Ishikawa (cell line): ENCODE measurements at regions not wholly inside any gene's neighbourhood (a gene's known extent, or its start where the extent isn't known, plus 50 kb on each side); places are given as distances from the start of the nearest gene placed in this dataset.

Source experiments
- CEBPB ChIP-seq: IDR thresholded peaks from 2 replicates; pipeline ENCODE4 v1.6.1; 2012
- CREB1 ChIP-seq: IDR thresholded peaks from 2 replicates; pipeline ENCODE4 v1.6.1; 2012; ENCODE audit warnings: low read depth
- EGR1 ChIP-seq: IDR thresholded peaks from 2 replicates; pipeline ENCODE4 v1.6.1; 2012
- EP300 ChIP-seq: IDR thresholded peaks from 2 replicates; pipeline ENCODE4 v1.6.1; 2012; ENCODE audit warnings: borderline replicate concordance
- FOXM1 ChIP-seq: IDR thresholded peaks from 2 replicates; pipeline ENCODE4 v1.6.1; 2012; ENCODE audit warnings: low read depth, borderline replicate concordance
- NFIC ChIP-seq: IDR thresholded peaks from 2 replicates; pipeline ENCODE4 v1.6.1; 2012
- RAD21 ChIP-seq: IDR thresholded peaks from 2 replicates; pipeline ENCODE4 v1.6.1; 2012; ENCODE audit warnings: low read depth
- TAF1 ChIP-seq: IDR thresholded peaks from 2 replicates; pipeline ENCODE4 v1.6.1; 2012; ENCODE audit warnings: low read depth, mild to moderate bottlenecking
- TCF12 ChIP-seq: IDR thresholded peaks from 2 replicates; pipeline ENCODE4 v1.6.1; 2012; ENCODE audit warnings: low read depth
- TEAD4 ChIP-seq: IDR thresholded peaks from 2 replicates; pipeline ENCODE4 v1.6.1; 2012
- YY1 ChIP-seq: IDR thresholded peaks from 2 replicates; pipeline ENCODE4 v1.6.1; 2012; ENCODE audit warnings: low read depth
- ZBTB7A ChIP-seq: IDR thresholded peaks from 2 replicates; pipeline ENCODE4 v1.6.1; 2012; ENCODE audit warnings: low read depth
- TF ChIP-seq, protein P1 (sequence below): IDR thresholded peaks from 2 replicates; pipeline ENCODE4 v1.6.1; 2012
- TF ChIP-seq, protein P2 (sequence below): IDR thresholded peaks from 2 replicates; pipeline ENCODE4 v1.6.1; 2012
- TF ChIP-seq, protein P3 (sequence below): IDR thresholded peaks from 2 replicates; pipeline ENCODE4 v1.6.1; 2012; ENCODE audit warnings: low read depth, mild to moderate bottlenecking

DNA sequence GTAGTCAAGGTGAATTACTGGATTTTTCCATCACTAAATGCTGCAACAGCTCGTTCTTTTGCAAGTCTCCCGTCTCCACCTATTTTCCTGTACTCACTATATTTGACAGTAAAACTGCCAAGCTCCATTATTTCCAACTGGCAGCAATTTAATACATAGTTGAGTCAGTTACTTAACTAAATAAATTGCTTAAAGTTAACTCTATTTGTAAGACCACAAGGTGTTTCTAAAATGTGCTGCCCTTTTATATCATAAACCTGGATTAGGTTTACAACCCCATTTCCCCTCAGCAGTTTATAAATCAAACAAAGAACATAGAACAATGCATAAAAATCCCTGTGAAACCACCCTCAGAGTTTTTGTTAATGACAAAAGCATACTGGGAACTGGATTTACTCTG lies 211.4 kb upstream of the DPH6 start:
- TF ChIP-seq, protein P1, sequence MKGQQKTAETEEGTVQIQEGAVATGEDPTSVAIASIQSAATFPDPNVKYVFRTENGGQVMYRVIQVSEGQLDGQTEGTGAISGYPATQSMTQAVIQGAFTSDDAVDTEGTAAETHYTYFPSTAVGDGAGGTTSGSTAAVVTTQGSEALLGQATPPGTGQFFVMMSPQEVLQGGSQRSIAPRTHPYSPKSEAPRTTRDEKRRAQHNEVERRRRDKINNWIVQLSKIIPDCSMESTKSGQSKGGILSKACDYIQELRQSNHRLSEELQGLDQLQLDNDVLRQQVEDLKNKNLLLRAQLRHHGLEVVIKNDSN, result no peak
- TF ChIP-seq YY1 (no peak), TCF12 (no peak), RAD21 (no peak), CREB1 (no peak), ZBTB7A (no peak), EP300 (no peak), TEAD4 (no peak), FOXM1 (no peak), NFIC (no peak), TAF1 (no peak), EGR1 (no peak), CEBPB (no peak)
- TF ChIP-seq, protein P2, sequence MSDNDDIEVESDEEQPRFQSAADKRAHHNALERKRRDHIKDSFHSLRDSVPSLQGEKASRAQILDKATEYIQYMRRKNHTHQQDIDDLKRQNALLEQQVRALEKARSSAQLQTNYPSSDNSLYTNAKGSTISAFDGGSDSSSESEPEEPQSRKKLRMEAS, result no peak
- TF ChIP-seq, protein P3, sequence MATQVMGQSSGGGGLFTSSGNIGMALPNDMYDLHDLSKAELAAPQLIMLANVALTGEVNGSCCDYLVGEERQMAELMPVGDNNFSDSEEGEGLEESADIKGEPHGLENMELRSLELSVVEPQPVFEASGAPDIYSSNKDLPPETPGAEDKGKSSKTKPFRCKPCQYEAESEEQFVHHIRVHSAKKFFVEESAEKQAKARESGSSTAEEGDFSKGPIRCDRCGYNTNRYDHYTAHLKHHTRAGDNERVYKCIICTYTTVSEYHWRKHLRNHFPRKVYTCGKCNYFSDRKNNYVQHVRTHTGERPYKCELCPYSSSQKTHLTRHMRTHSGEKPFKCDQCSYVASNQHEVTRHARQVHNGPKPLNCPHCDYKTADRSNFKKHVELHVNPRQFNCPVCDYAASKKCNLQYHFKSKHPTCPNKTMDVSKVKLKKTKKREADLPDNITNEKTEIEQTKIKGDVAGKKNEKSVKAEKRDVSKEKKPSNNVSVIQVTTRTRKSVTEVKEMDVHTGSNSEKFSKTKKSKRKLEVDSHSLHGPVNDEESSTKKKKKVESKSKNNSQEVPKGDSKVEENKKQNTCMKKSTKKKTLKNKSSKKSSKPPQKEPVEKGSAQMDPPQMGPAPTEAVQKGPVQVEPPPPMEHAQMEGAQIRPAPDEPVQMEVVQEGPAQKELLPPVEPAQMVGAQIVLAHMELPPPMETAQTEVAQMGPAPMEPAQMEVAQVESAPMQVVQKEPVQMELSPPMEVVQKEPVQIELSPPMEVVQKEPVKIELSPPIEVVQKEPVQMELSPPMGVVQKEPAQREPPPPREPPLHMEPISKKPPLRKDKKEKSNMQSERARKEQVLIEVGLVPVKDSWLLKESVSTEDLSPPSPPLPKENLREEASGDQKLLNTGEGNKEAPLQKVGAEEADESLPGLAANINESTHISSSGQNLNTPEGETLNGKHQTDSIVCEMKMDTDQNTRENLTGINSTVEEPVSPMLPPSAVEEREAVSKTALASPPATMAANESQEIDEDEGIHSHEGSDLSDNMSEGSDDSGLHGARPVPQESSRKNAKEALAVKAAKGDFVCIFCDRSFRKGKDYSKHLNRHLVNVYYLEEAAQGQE, result no peak

DNA sequence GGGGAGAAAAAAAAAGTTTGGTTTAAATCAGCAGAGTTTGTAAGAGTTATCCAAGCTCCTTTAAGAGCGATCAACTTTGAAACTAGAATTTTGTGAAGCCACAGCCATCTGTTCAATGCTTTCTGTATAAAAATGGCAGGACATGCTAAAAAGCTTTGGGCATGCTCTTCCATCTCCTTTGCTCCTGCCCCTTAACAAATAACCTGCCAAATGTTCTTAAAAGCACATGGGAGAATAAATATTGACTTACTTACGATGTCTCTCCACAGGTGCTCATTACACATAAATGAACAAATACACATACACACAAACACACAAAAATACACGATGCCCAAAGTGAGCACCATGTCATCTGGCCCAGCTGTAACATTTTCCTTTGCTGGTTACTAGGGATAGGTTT lies 211.8 kb upstream of the DPH6 start:
- TF ChIP-seq TEAD4, result no peak
- TF ChIP-seq EGR1, result no peak
- no peak for TF ChIP-seq NFIC
- no peak for TF ChIP-seq EP300

DNA sequence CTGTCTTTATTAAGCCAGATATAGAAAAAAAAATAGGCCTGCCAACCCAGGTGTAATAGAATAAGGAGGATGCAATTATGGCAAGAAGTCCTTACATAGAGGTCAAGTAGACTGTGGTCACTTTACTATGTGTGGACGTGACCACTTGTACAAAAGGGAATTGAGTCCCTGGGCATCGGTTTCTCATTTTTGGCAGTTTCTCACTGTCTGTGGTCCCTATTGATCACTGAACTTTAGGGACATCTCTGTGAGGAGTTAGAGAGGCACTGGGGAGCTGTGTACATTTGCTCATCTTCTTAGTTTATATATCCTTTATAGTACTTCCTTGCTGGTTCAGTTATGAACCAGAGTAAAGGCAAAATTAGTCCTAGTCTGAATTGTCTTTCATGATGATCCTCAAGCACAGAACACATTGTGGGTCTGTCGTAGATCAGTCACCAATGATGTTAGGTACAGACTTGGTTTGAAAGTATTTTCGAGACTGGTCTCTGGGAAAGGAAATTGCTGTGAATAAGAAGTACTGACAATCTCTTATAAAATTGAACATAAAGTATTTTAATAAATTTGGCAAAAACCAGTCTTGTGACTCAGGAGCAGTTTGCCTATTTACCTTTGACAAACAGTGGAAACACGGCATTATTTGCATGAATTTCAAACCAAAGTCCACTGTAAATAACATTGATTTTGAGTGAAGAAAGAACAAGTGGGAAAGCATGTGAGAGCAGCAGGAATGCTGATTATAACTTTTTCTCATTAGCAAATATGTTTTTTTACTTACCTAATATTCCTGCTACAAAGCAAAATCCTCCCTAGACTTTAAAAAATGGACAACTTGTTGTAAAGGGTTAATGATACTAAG lies 218.9 kb upstream of the DPH6 start:
- TF ChIP-seq TAF1 (no peak), YY1 (no peak), NFIC (no peak), FOXM1 (no peak), TEAD4 (no peak), ZBTB7A (no peak), EP300 (no peak)
- TF ChIP-seq, protein P2, result no peak
- TF ChIP-seq, protein P3, result no peak

DNA sequence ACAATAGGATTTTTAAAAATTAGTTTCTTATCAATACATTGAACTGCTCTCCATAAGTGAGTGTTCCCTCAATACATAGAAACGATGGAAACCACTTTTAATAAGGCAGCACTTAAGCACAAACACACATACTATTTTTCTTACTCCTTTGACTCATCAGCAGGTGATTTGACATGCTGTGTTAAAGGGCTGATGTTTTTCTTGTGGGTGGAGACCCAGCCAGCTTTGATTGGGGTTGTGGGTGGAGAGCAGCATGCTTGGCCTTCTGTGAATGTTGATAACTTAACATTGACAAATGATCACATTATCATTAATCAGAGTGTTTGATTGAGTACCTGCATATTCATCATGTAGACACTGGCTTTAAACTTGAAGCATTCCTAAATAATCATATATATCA lies 223.0 kb upstream of the DPH6 start:
- TF ChIP-seq ZBTB7A (no peak), RAD21 (no peak), CREB1 (no peak), CEBPB (no peak), TEAD4 (no peak), EGR1 (no peak), EP300 (no peak), YY1 (no peak), FOXM1 (no peak), TAF1 (no peak), TCF12 (no peak), NFIC (no peak)
- TF ChIP-seq, protein P3, result no peak
- TF ChIP-seq, protein P1, result no peak
- TF ChIP-seq, protein P2, result no peak
